ENCODE measurements at regions not wholly inside any gene's neighbourhood (a gene's known extent, or its start where the extent isn't known, plus 50 kb on each side); places are given as distances from the start of the nearest gene placed in this dataset.

- TF ChIP-seq, protein P1, sequence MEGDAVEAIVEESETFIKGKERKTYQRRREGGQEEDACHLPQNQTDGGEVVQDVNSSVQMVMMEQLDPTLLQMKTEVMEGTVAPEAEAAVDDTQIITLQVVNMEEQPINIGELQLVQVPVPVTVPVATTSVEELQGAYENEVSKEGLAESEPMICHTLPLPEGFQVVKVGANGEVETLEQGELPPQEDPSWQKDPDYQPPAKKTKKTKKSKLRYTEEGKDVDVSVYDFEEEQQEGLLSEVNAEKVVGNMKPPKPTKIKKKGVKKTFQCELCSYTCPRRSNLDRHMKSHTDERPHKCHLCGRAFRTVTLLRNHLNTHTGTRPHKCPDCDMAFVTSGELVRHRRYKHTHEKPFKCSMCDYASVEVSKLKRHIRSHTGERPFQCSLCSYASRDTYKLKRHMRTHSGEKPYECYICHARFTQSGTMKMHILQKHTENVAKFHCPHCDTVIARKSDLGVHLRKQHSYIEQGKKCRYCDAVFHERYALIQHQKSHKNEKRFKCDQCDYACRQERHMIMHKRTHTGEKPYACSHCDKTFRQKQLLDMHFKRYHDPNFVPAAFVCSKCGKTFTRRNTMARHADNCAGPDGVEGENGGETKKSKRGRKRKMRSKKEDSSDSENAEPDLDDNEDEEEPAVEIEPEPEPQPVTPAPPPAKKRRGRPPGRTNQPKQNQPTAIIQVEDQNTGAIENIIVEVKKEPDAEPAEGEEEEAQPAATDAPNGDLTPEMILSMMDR (IDR thresholded peaks at IDR 0.05): no peak
- TF ChIP-seq POLR2A (IDR thresholded peaks at IDR 0.05): no peak
- TF ChIP-seq POLR2AphosphoS5 (IDR thresholded peaks at IDR 0.05): no peak
These were observed 386.1 kb upstream of the ZFP64 start for GRCh38 chr20:52577696-52578095.

All from prostate gland (tissue), 2 donors.